ENCODE measurements at regions not wholly inside any gene's neighbourhood (a gene's known extent, or its start where the extent isn't known, plus 50 kb on each side); places are given as distances from the start of the nearest gene placed in this dataset.
"Not testable (repeated sequence)": the region's sequence is repeated elsewhere in the genome, so short reads cannot be mapped to it uniquely, and the experiment has no call there.

- ATAC-seq (ENCODE audit: insufficient read depth, low FRiP score) (no peak), DNase-seq (no peak)
- Histone ChIP-seq H3K9ac (ENCODE audit: insufficient read depth in 1 of 2, low read length in 2 of 2) (no peak overlapping the region), H3K4me3 (no peak overlapping the region), H3K27ac (ENCODE audit: low read depth in 1 of 2, low read length in 1 of 2) (no peak overlapping the region), H3K36me3 (ENCODE audit: control insufficient read depth in 4 of 4, insufficient read depth in 4 of 4, low read length in 4 of 4) (no peaks in the 10 kb centered on the region), H3K9me3 (ENCODE audit: control insufficient read depth in 4 of 4, insufficient read depth in 3 of 4, low read length in 3 of 4) (peaks cover 0 to 4% (median 2%) of the 10 kb centered on the region in 4 donors), H3K4me1 (ENCODE audit: control insufficient read depth in 5 of 5, insufficient read depth in 5 of 5, low read length in 5 of 5) (no peaks in the 10 kb centered on the region), H3K27me3 (ENCODE audit: control insufficient read depth in 3 of 3, insufficient read depth in 3 of 3, low read length in 2 of 3) (no peaks in the 10 kb centered on the region)
- TF ChIP-seq CTCF (IDR thresholded peaks at IDR 0.05; ENCODE audit: control extremely low read depth, extremely low read depth): no peak
- 27 to 54% methylated on average over 3 of the region's 3 CpGs for WGBS, 2 donors
These were observed 135.1 kb downstream of the SLC25A46 start for GRCh38 chr5:110873773-110874437.

DNA sequence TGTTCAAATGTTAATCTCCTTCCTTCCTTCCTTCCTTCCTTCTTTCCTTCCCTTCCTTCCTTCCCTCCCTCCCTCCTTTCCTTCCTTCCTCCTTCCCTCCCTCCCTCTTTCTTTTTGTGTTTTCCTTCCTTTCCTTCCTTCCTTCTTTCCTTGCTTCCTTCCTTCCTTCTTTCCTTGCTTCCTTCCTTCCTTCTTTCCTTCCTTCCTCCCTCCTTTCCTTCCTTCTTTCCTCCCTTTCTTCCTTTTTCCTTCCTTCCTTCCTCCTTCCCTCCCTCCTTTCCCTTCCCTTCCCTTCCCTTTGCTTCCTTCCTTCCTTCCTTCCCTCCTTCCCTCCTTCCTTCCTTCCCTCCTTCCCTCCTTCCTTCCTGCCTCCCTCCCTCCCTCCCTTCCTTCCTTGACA lies 136.3 kb downstream of the SLC25A46 start:
- H3K4me3 ChIP-seq; H3K9me3 ChIP-seq (ENCODE audit: control insufficient read depth in 4 of 4, insufficient read depth in 3 of 4, low read length in 3 of 4): not testable (repeated sequence)

GRCh38 chr5:110878115-110878514 lies 139.3 kb downstream of the SLC25A46 start:
- TF ChIP-seq CTCF (IDR thresholded peaks at IDR 0.05; ENCODE audit: control extremely low read depth, extremely low read depth): no peak
- no peak overlapping the region for H3K27ac ChIP-seq (ENCODE audit: low read depth in 1 of 2, low read length in 1 of 2)
- no peaks in the 10 kb centered on the region for H3K27me3 ChIP-seq (ENCODE audit: control insufficient read depth in 3 of 3, insufficient read depth in 3 of 3, low read length in 2 of 3)
- DNase-seq (no peak), ATAC-seq (ENCODE audit: insufficient read depth, low FRiP score) (no peak)
- no peak overlapping the region for H3K4me3 ChIP-seq
- peaks cover 0 to 3% (median 0%) of the 10 kb centered on the region in 4 donors for H3K9me3 ChIP-seq (ENCODE audit: control insufficient read depth in 4 of 4, insufficient read depth in 3 of 4, low read length in 3 of 4)
- no peaks in the 10 kb centered on the region for H3K36me3 ChIP-seq (ENCODE audit: control insufficient read depth in 4 of 4, insufficient read depth in 4 of 4, low read length in 4 of 4)
- H3K9ac ChIP-seq (ENCODE audit: insufficient read depth in 1 of 2, low read length in 2 of 2): no peak overlapping the region
- peaks cover 0 to 3% (median 0%) of the 10 kb centered on the region in 5 donors for H3K4me1 ChIP-seq (ENCODE audit: control insufficient read depth in 5 of 5, insufficient read depth in 5 of 5, low read length in 5 of 5)

More for the DNA sequence above, 136.3 kb downstream of the SLC25A46 start:
- DNase-seq; H3K4me1 ChIP-seq (ENCODE audit: control insufficient read depth in 5 of 5, insufficient read depth in 5 of 5, low read length in 5 of 5); H3K9ac ChIP-seq (ENCODE audit: insufficient read depth in 1 of 2, low read length in 2 of 2); H3K27ac ChIP-seq (ENCODE audit: low read depth in 1 of 2, low read length in 1 of 2); H3K36me3 ChIP-seq (ENCODE audit: control insufficient read depth in 4 of 4, insufficient read depth in 4 of 4, low read length in 4 of 4); ATAC-seq (ENCODE audit: insufficient read depth, low FRiP score); H3K27me3 ChIP-seq (ENCODE audit: control insufficient read depth in 3 of 3, insufficient read depth in 3 of 3, low read length in 2 of 3): not testable (repeated sequence)

DNA sequence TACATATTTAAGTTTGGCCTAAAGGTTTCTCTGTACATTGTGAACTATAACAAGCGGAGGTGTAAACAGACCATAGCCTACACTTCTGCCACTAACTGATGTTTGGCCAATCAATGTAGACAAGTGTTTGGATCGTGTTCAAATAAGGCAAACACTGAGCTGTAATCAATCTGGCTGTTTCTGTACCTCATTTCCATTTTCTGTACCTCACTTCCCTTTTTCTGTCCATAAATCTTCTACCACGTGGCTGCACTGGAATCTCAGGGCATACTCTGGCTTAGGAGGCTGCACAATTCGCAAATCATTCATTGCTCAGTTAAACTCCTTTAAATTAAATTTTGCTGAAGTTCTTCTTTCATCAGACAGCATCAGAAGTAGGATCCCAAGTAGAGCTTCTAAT lies 140.9 kb downstream of the SLC25A46 start:
- no peaks in the 10 kb centered on the region for H3K36me3 ChIP-seq (ENCODE audit: control insufficient read depth in 4 of 4, insufficient read depth in 4 of 4, low read length in 4 of 4)
- H3K4me3 ChIP-seq: no peak overlapping the region
- no peak for TF ChIP-seq CTCF (IDR thresholded peaks at IDR 0.05; ENCODE audit: control extremely low read depth, extremely low read depth)
- peaks cover 0 to 5% (median 0%) of the 10 kb centered on the region in 5 donors for H3K4me1 ChIP-seq (ENCODE audit: control insufficient read depth in 5 of 5, insufficient read depth in 5 of 5, low read length in 5 of 5)
- no peak overlapping the region for H3K9ac ChIP-seq (ENCODE audit: insufficient read depth in 1 of 2, low read length in 2 of 2)
- H3K9me3 ChIP-seq (ENCODE audit: control insufficient read depth in 4 of 4, insufficient read depth in 3 of 4, low read length in 3 of 4): peaks cover 0 to 3% (median 0%) of the 10 kb centered on the region in 4 donors
- DNase-seq: no peak
- 49 to 60% methylated on average over 4 of the region's 4 CpGs for WGBS, 2 donors
- ATAC-seq (ENCODE audit: insufficient read depth, low FRiP score): no peak
- H3K27me3 ChIP-seq (ENCODE audit: control insufficient read depth in 3 of 3, insufficient read depth in 3 of 3, low read length in 2 of 3): no peaks in the 10 kb centered on the region
- no peak overlapping the region for H3K27ac ChIP-seq (ENCODE audit: low read depth in 1 of 2, low read length in 1 of 2)
